ENCODE measurements at regions not wholly inside any gene's neighbourhood (a gene's known extent, or its start where the extent isn't known, plus 50 kb on each side); places are given as distances from the start of the nearest gene placed in this dataset.

DNA sequence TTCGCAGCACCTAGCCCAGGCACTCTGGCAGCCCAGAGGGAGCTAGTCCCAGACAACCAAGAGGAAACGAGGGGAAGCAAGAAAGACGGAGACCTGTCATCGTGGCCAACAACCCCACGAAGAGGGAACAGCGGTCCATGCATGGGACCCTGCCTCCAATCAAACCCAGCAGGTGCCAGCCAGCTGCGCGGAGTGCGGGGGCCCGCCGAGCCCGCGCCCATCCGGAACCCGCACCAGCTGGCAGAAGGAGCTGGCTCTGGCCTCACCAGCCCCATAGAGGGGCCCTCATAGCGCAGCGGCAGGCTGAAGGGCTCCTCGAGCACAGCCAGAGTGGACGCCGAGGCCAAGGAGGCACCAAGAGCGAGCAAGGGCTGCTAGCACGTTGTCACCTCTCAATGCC is 332.4 kb upstream of the MAGEB18 start:
- no peak for TF ChIP-seq BHLHE40 (IDR thresholded peaks at IDR 0.05; ENCODE audit: borderline replicate concordance)
- TF ChIP-seq TARDBP (IDR thresholded peaks at IDR 0.05), result no peak
- no peak for TF ChIP-seq ELF4 (IDR thresholded peaks at IDR 0.05)
- TF ChIP-seq FOXK2 (IDR thresholded peaks at IDR 0.05), result no peak
- TF ChIP-seq SUZ12 (IDR thresholded peaks at IDR 0.05), result no peak
- TF ChIP-seq ZNF384 (IDR thresholded peaks at IDR 0.05), result no peak
- no peak for TF ChIP-seq FOXM1 (IDR thresholded peaks at IDR 0.05; ENCODE audit: borderline replicate concordance)
- no peak for TF ChIP-seq L3MBTL2 (conservative IDR thresholded peaks at IDR 0.05)
- TF ChIP-seq FOXA1 (IDR thresholded peaks at IDR 0.05), result no peak
- no peak for TF ChIP-seq HDGF (IDR thresholded peaks at IDR 0.05; ENCODE audit: borderline replicate concordance)
- TF ChIP-seq, protein P1, sequence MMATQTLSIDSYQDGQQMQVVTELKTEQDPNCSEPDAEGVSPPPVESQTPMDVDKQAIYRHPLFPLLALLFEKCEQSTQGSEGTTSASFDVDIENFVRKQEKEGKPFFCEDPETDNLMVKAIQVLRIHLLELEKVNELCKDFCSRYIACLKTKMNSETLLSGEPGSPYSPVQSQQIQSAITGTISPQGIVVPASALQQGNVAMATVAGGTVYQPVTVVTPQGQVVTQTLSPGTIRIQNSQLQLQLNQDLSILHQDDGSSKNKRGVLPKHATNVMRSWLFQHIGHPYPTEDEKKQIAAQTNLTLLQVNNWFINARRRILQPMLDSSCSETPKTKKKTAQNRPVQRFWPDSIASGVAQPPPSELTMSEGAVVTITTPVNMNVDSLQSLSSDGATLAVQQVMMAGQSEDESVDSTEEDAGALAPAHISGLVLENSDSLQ (IDR thresholded peaks at IDR 0.05), result no peak
- no peak for TF ChIP-seq CTBP1 (IDR thresholded peaks at IDR 0.05; ENCODE audit: borderline replicate concordance)
- no peak for TF ChIP-seq ARNT (IDR thresholded peaks at IDR 0.05)
- TF ChIP-seq LEF1 (IDR thresholded peaks at IDR 0.05; ENCODE audit: borderline replicate concordance), result no peak
- no peak for TF ChIP-seq SP1 (IDR thresholded peaks at IDR 0.05)
- no peak for TF ChIP-seq NFRKB (IDR thresholded peaks at IDR 0.05)
- ChIA-PET POLR2A (no interaction called here), CTCF (no interaction called here)
- no peak for DNase-seq (ENCODE audit: extremely low spot score)

DNA sequence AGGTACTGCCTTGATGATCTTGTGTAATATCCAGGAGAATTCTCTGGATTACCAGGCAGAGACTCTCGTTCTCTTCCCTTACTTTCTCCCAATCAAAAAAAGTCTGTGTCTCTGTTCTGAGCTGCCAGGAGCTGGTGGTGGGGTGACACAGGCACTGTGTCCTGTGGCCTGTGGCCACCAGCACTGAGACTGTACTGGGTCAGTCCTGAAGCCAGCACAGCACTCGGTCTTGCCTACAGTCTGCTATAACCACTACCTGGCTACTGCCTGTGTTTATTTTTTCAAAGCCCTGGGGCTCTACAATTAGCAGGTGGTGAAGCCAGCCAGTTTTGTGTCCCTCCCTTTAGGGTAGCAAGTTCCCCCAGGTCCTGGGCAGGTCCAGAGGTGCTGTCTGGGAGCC is 331.1 kb upstream of the MAGEB18 start:
- TF ChIP-seq LEF1 (IDR thresholded peaks at IDR 0.05; ENCODE audit: borderline replicate concordance) (no peak), TARDBP (IDR thresholded peaks at IDR 0.05) (no peak), ELF4 (IDR thresholded peaks at IDR 0.05) (no peak), L3MBTL2 (conservative IDR thresholded peaks at IDR 0.05) (no peak), FOXM1 (IDR thresholded peaks at IDR 0.05; ENCODE audit: borderline replicate concordance) (no peak), ARNT (IDR thresholded peaks at IDR 0.05) (no peak), NFRKB (IDR thresholded peaks at IDR 0.05) (no peak), HDGF (IDR thresholded peaks at IDR 0.05; ENCODE audit: borderline replicate concordance) (no peak), CTBP1 (IDR thresholded peaks at IDR 0.05; ENCODE audit: borderline replicate concordance) (no peak), SUZ12 (IDR thresholded peaks at IDR 0.05) (no peak), FOXK2 (IDR thresholded peaks at IDR 0.05) (no peak), FOXA1 (IDR thresholded peaks at IDR 0.05) (no peak), SP1 (IDR thresholded peaks at IDR 0.05) (no peak), BHLHE40 (IDR thresholded peaks at IDR 0.05; ENCODE audit: borderline replicate concordance) (no peak), ZNF384 (IDR thresholded peaks at IDR 0.05) (no peak)
- TF ChIP-seq, protein P1 (IDR thresholded peaks at IDR 0.05), result no peak
- ChIA-PET CTCF (no interaction called here), POLR2A (no interaction called here)
- DNase-seq (ENCODE audit: extremely low spot score), result no peak

DNA sequence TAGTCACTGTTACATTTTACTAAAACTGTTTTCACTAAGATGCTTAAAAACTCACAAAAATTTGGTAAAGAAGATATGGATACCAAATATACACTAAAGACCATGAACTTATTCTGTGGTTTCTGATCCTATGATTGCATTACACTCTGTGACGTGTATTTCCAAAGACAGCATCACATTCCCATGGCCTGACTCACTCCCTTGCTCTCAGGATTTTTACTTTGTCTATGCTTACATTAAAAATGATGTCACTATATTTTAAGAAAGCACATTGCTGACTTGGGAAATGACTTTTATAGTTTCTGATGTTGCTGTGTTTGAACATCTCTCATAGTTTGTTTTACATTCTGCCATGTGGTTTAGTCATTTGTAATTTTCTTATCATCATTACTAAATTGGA is 327.9 kb upstream of the MAGEB18 start:
- CTCF ChIA-PET, result no interaction called here
- TF ChIP-seq, protein P1 (IDR thresholded peaks at IDR 0.05), result no peak
- POLR2A ChIA-PET, result no interaction called here
- DNase-seq (ENCODE audit: extremely low spot score), result no peak

DNA sequence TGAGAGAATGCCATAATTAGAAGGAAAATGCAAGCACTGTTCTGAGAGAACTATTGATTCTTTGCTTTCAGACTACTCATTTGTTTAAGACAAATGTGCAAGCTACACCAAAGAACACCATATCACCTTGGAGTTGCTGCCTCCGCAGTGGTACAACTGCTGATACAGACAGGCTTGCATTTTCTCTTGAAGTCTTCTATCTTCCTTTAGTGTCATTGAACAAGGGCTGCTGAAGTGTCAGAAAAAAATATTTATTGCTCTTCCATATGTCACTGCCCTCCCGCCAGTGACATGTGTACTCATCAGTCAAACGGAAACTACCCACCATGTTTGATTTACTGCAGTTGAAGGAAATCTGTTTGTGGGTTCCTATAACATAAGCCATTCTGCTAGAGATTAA is 318.3 kb upstream of the MAGEB18 start:
- no peak for DNase-seq (ENCODE audit: extremely low spot score)
- POLR2A ChIA-PET, result no interaction called here
- CTCF ChIA-PET, result no interaction called here
- TF ChIP-seq ELF4 (IDR thresholded peaks at IDR 0.05) (no peak), CTBP1 (IDR thresholded peaks at IDR 0.05; ENCODE audit: borderline replicate concordance) (no peak)

DNA sequence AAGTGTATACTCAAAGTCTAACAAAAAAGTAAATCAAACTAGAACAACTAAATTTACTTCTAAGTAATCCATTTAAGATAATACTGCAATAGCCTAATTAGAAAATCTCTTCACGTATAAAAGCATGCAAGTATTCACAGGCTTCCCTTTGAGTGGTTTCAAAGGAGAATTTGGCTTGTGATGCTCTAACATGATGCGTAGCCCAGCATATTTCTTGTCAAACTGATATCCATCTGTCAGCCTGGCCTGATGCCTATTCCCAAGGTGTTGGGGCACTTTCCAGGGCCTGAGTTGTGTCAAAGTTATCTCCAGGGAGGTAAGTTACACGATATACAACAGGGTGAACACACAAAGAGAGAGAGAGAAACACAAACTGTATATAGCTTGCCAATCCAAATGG is 287.0 kb upstream of the MAGEB18 start:
- ChIA-PET POLR2A (no interaction called here), CTCF (no interaction called here)
- TF ChIP-seq LEF1 (IDR thresholded peaks at IDR 0.05; ENCODE audit: borderline replicate concordance), result no peak
- TF ChIP-seq SP1 (IDR thresholded peaks at IDR 0.05), result no peak
- no peak for TF ChIP-seq CTBP1 (IDR thresholded peaks at IDR 0.05; ENCODE audit: borderline replicate concordance)
- TF ChIP-seq SUZ12 (IDR thresholded peaks at IDR 0.05), result no peak
- no peak for TF ChIP-seq L3MBTL2 (conservative IDR thresholded peaks at IDR 0.05)
- TF ChIP-seq ARNT (IDR thresholded peaks at IDR 0.05), result no peak
- no peak for TF ChIP-seq NFRKB (IDR thresholded peaks at IDR 0.05)
- TF ChIP-seq TARDBP (IDR thresholded peaks at IDR 0.05), result no peak
- TF ChIP-seq ZNF384 (IDR thresholded peaks at IDR 0.05), result no peak
- no peak for TF ChIP-seq FOXA1 (IDR thresholded peaks at IDR 0.05)
- TF ChIP-seq BHLHE40 (IDR thresholded peaks at IDR 0.05; ENCODE audit: borderline replicate concordance), result no peak
- TF ChIP-seq FOXK2 (IDR thresholded peaks at IDR 0.05), result no peak
- no peak for TF ChIP-seq HDGF (IDR thresholded peaks at IDR 0.05; ENCODE audit: borderline replicate concordance)
- TF ChIP-seq ELF4 (IDR thresholded peaks at IDR 0.05), result no peak
- TF ChIP-seq, protein P1 (IDR thresholded peaks at IDR 0.05), result no peak
- no peak for TF ChIP-seq FOXM1 (IDR thresholded peaks at IDR 0.05; ENCODE audit: borderline replicate concordance)
- DNase-seq (ENCODE audit: extremely low spot score), result no peak

DNA sequence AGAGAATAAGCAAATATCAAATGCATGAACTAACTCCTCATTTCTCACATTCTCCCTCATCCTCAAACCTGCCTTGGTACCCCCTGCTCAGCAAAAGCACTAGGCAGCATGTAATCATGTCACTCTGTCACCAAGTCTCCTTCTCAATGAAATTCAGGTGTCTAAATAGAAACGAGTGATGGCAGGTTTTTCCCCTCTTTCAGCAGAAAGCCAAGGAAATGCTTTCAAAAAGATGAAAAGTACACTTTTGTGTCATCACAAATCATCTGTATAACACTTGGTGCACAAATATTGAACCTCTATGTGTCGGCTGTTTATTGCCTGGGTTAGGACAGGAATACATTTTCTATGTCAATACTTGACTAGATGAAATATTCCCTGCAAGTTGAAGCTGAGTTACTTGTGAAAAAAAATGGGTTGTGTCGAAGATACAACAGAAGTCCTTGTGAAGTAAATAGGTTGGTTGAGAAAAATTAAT is 285.1 kb upstream of the MAGEB18 start:
- DNase-seq (ENCODE audit: extremely low spot score), result no peak
- ChIA-PET POLR2A (no interaction called here), CTCF (no interaction called here)
- no peak for TF ChIP-seq LEF1 (IDR thresholded peaks at IDR 0.05; ENCODE audit: borderline replicate concordance)
- no peak for TF ChIP-seq ELF4 (IDR thresholded peaks at IDR 0.05)
- TF ChIP-seq HDGF (IDR thresholded peaks at IDR 0.05; ENCODE audit: borderline replicate concordance), result no peak
- no peak for TF ChIP-seq FOXM1 (IDR thresholded peaks at IDR 0.05; ENCODE audit: borderline replicate concordance)
- no peak for TF ChIP-seq FOXK2 (IDR thresholded peaks at IDR 0.05)
- TF ChIP-seq SUZ12 (IDR thresholded peaks at IDR 0.05), result no peak
- TF ChIP-seq, protein P1 (IDR thresholded peaks at IDR 0.05), result no peak
- no peak for TF ChIP-seq ZNF384 (IDR thresholded peaks at IDR 0.05)
- TF ChIP-seq L3MBTL2 (conservative IDR thresholded peaks at IDR 0.05), result no peak
- TF ChIP-seq CTBP1 (IDR thresholded peaks at IDR 0.05; ENCODE audit: borderline replicate concordance), result no peak
- no peak for TF ChIP-seq SP1 (IDR thresholded peaks at IDR 0.05)
- no peak for TF ChIP-seq NFRKB (IDR thresholded peaks at IDR 0.05)
- no peak for TF ChIP-seq FOXA1 (IDR thresholded peaks at IDR 0.05)
- no peak for TF ChIP-seq BHLHE40 (IDR thresholded peaks at IDR 0.05; ENCODE audit: borderline replicate concordance)
- no peak for TF ChIP-seq TARDBP (IDR thresholded peaks at IDR 0.05)
- no peak for TF ChIP-seq ARNT (IDR thresholded peaks at IDR 0.05)

Measured in HEK293T (cell line).